ENCODE measurements at regions not wholly inside any gene's neighbourhood (a gene's known extent, or its start where the extent isn't known, plus 50 kb on each side); places are given as distances from the start of the nearest gene placed in this dataset.

DNA sequence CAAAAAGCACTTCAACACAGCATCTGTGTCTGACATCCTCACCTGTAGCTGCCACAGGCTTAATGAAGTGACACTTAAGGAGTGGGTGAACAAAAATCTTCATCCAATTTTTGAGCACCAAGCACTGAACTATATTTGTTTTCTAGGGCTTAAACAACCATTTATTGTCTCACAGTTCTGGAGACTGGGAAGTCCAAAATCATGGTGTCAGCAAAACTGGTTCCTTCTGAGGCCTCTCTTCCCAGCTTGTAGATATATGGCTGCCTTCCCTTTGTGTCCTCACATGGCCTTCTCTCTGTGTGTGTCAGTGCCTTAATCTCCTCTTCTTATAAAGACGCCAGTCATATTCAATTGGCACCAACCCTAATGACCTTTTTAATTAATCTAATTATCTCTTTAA lies 189.2 kb upstream of the CLNK start:
- TF ChIP-seq, protein P1, sequence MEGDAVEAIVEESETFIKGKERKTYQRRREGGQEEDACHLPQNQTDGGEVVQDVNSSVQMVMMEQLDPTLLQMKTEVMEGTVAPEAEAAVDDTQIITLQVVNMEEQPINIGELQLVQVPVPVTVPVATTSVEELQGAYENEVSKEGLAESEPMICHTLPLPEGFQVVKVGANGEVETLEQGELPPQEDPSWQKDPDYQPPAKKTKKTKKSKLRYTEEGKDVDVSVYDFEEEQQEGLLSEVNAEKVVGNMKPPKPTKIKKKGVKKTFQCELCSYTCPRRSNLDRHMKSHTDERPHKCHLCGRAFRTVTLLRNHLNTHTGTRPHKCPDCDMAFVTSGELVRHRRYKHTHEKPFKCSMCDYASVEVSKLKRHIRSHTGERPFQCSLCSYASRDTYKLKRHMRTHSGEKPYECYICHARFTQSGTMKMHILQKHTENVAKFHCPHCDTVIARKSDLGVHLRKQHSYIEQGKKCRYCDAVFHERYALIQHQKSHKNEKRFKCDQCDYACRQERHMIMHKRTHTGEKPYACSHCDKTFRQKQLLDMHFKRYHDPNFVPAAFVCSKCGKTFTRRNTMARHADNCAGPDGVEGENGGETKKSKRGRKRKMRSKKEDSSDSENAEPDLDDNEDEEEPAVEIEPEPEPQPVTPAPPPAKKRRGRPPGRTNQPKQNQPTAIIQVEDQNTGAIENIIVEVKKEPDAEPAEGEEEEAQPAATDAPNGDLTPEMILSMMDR (IDR thresholded peaks at IDR 0.05) = no peak
- TF ChIP-seq POLR2AphosphoS5 (IDR thresholded peaks at IDR 0.05) (no peak), POLR2A (IDR thresholded peaks at IDR 0.05) (no peak)

All from gastroesophageal sphincter (tissue), 3 donors.